ENCODE measurements at regions not wholly inside any gene's neighbourhood (a gene's known extent, or its start where the extent isn't known, plus 50 kb on each side); places are given as distances from the start of the nearest gene placed in this dataset.

GRCh38 chr7:94089806-94090205 lies 85.7 kb upstream of the BET1 start:
- Histone ChIP-seq H3K27me3 (no peaks in the 10 kb centered on the region), H3K4me3 (no peak overlapping the region), H3K9me3 (no peaks in the 10 kb centered on the region), H3K27ac (no peak overlapping the region), H3K36me3 (no peaks in the 10 kb centered on the region), H3K4me1 (peaks cover 4% of the 10 kb centered on the region)
- intact Hi-C loops (cut with DNase I): loop anchor here (10.0 kb wide), 1 partner anchor 185 kb away; the partner anchor contains the start of gene GNGT1
- no peak for TF ChIP-seq CTCF (IDR thresholded peaks at IDR 0.05)
- no peak for DNase-seq
- no peak for ATAC-seq

GRCh38 chr7:94092980-94093379 lies 88.8 kb upstream of the BET1 start:
- Histone ChIP-seq H3K4me3 (no peak overlapping the region), H3K4me1 (no peaks in the 10 kb centered on the region), H3K27me3 (no peaks in the 10 kb centered on the region), H3K27ac (no peak overlapping the region), H3K36me3 (no peaks in the 10 kb centered on the region), H3K9me3 (no peaks in the 10 kb centered on the region)
- no peak for TF ChIP-seq CTCF (IDR thresholded peaks at IDR 0.05)
- no peak for DNase-seq
- intact Hi-C loops (cut with DNase I): no loop called here
- no peak for ATAC-seq

GRCh38 chr7:94094298-94094697 lies 90.1 kb upstream of the BET1 start:
- no peak overlapping the region for H3K27ac ChIP-seq
- no peaks in the 10 kb centered on the region for H3K27me3 ChIP-seq
- no peak overlapping the region for H3K4me3 ChIP-seq
- H3K4me1 ChIP-seq: no peaks in the 10 kb centered on the region
- DNase-seq: no peak
- intact Hi-C loops (cut with DNase I): no loop called here
- H3K36me3 ChIP-seq: no peaks in the 10 kb centered on the region
- no peaks in the 10 kb centered on the region for H3K9me3 ChIP-seq
- ATAC-seq: no peak
- TF ChIP-seq CTCF (IDR thresholded peaks at IDR 0.05): no peak

- H3K4me3 ChIP-seq: no peak overlapping the region
- no peaks in the 10 kb centered on the region for H3K4me1 ChIP-seq
- ATAC-seq (no peak), DNase-seq (no peak)
- H3K36me3 ChIP-seq: no peaks in the 10 kb centered on the region
- H3K27ac ChIP-seq: no peak overlapping the region
- TF ChIP-seq CTCF (IDR thresholded peaks at IDR 0.05): no peak
- no peaks in the 10 kb centered on the region for H3K9me3 ChIP-seq
- intact Hi-C loops (cut with DNase I): no loop called here
- no peaks in the 10 kb centered on the region for H3K27me3 ChIP-seq
Measured at GRCh38 chr7:94095316-94096009, 91.3 kb upstream of the BET1 start.

- TF ChIP-seq CTCF (IDR thresholded peaks at IDR 0.05): no peak
- H3K9me3 ChIP-seq: no peaks in the 10 kb centered on the region
- ATAC-seq (no peak), DNase-seq (no peak)
- intact Hi-C loops (cut with DNase I): no loop called here
- no peak overlapping the region for H3K27ac ChIP-seq
- no peaks in the 10 kb centered on the region for H3K4me1 ChIP-seq
- H3K4me3 ChIP-seq: no peak overlapping the region
- no peaks in the 10 kb centered on the region for H3K36me3 ChIP-seq
- no peaks in the 10 kb centered on the region for H3K27me3 ChIP-seq
Measured at GRCh38 chr7:94099679-94100078, 95.5 kb upstream of the BET1 start.
